Left lung (tissue), 4 donors: ENCODE measurements at regions not wholly inside any gene's neighbourhood (a gene's known extent, or its start where the extent isn't known, plus 50 kb on each side); places are given as distances from the start of the nearest gene placed in this dataset.

Source experiments
- ATAC-seq: fragments of 200-7000 bp; cut with Tn5 transposase; one replicate; pipeline ENCODE4 v1.9.1; 2020; ENCODE audit warnings: moderate library complexity
- DNase-seq, 4 donors: peaks; one replicate each; pipeline ENCODE4 v3.0.0-alpha.2; 2013 to 2020
- H3K27ac ChIP-seq, 2 donors: fragments of 200-600 bp; sonication (generic) in 1 of 2; one replicate each; pipeline versions ENCODE4 v1.5.0 to v1.8.0; 2020 to 2021
- H3K27me3 ChIP-seq, 2 donors: fragments of 200-600 bp; sonication (generic) in 1 of 2; one replicate each; pipeline versions ENCODE4 v1.5.0 to v1.8.0; 2020 to 2021
- H3K36me3 ChIP-seq, 2 donors: fragments of 200-600 bp; sonication (generic) in 1 of 2; one replicate each; pipeline versions ENCODE4 v1.5.0 to v1.8.0; 2020 to 2021
- H3K4me1 ChIP-seq, 2 donors: fragments of 200-600 bp; one replicate each; pipeline ENCODE4 v1.8.0; 2021
- H3K4me3 ChIP-seq, 2 donors: fragments of 200-600 bp; sonication (generic) in 1 of 2; one replicate each; pipeline versions ENCODE4 v1.5.0 to v1.8.0; 2020 to 2021; ENCODE audit warnings: mild to moderate bottlenecking in 1 of 2
- H3K9me3 ChIP-seq, 2 donors: fragments of 200-600 bp; sonication (generic) in 1 of 2; one replicate each; pipeline versions ENCODE4 v1.5.0 to v1.8.0; 2020 to 2021
- CTCF ChIP-seq, 2 donors: fragments of 200-600 bp; sonication (generic) in 1 of 2; IDR thresholded peaks; one replicate each; pipeline versions ENCODE4 v1.5.0 to v1.8.0; 2021; ENCODE audit warnings: antibody characterized with exemption in 2 of 2
- intact Hi-C, 2 donors: fragments of 100-400 bp; cut with DNase I; formaldehyde crosslinking; loops; one replicate each; pipeline versions ENCODE4 v1.11.2 to v1.14.2; 2022
- donor health status: DM: no; HTN: yes; CAD: no.
- donor health status: DM: no; HTN: no; CAD: no.

GRCh38 chr5:160904591-160904990 lies 52.6 kb upstream of the ATP10B start:
- TF ChIP-seq CTCF (IDR thresholded peaks at IDR 0.05), result no peak
- no peak for DNase-seq
- Histone ChIP-seq H3K27me3 (no peaks in the 10 kb centered on the region), H3K9me3 (no peaks in the 10 kb centered on the region), H3K4me3 (no peak overlapping the region), H3K36me3 (no peaks in the 10 kb centered on the region), H3K4me1 (no peaks in the 10 kb centered on the region), H3K27ac (no peak overlapping the region)
- no peak for ATAC-seq
- intact Hi-C loops, result no loop called here

- no peak for TF ChIP-seq CTCF (IDR thresholded peaks at IDR 0.05)
- Histone ChIP-seq H3K36me3 (no peaks in the 10 kb centered on the region), H3K27me3 (no peaks in the 10 kb centered on the region), H3K9me3 (no peaks in the 10 kb centered on the region), H3K4me1 (no peaks in the 10 kb centered on the region), H3K4me3 (no peak overlapping the region), H3K27ac (no peak overlapping the region)
- intact Hi-C loops, result no loop called here
- no peak for DNase-seq
- no peak for ATAC-seq
Observed at GRCh38 chr5:160903551-160903950, 51.5 kb upstream of the ATP10B start.

GRCh38 chr5:160903076-160903475 lies 51.1 kb upstream of the ATP10B start:
- H3K4me1 ChIP-seq, result no peaks in the 10 kb centered on the region
- intact Hi-C loops, result no loop called here
- H3K27me3 ChIP-seq, result no peaks in the 10 kb centered on the region
- no peak for DNase-seq
- no peaks in the 10 kb centered on the region for H3K9me3 ChIP-seq
- H3K4me3 ChIP-seq, result no peak overlapping the region
- no peaks in the 10 kb centered on the region for H3K36me3 ChIP-seq
- no peak for ATAC-seq
- no peak overlapping the region for H3K27ac ChIP-seq
- TF ChIP-seq CTCF (IDR thresholded peaks at IDR 0.05), result no peak
